ENCODE measurements at regions not wholly inside any gene's neighbourhood (a gene's known extent, or its start where the extent isn't known, plus 50 kb on each side); places are given as distances from the start of the nearest gene placed in this dataset.

DNA sequence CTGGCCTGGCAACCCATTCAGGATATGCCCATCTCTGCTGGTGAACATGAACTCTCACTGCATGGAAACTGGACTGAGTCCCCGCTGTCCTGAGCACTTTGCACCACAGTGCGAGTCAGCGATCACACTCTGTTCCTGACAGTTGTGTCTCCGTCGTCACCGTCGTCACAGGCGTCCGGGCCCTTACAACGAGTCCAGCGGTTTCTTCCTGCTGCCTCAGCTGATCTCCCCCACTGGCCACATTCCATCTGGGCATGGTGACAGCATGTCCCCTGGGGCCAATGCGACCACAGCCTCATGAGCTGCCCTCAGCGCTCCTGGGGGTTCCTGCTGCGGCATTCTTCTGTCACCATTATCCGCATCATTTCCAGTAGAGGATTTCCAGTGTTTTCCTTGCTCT, 76.8 kb upstream of the KLF6 start:
- ChIA-PET CTCF (interaction anchor here (1.5 kb wide), 2 partner anchors 10 to 13 kb away, joined by 3 read pairs; no protein-coding TSS in a partner anchor), POLR2A (interaction anchor here (0.7 kb wide), 1 partner anchor 35 kb away, joined by 3 read pairs; no protein-coding TSS in a partner anchor)
- no peaks in the 10 kb centered on the region for H3K36me3 ChIP-seq (ENCODE audit: control insufficient read depth in 2 of 2, extremely low read depth in 1 of 2, insufficient read depth in 2 of 2, low read length in 2 of 2)
- no peaks in the 10 kb centered on the region for H4K20me1 ChIP-seq (replicated peaks; ENCODE audit: control insufficient read depth, extremely low read depth, insufficient read depth, low read length)
- dilution Hi-C loops (cut with MboI; ENCODE audit: extremely low pct_ligation_motif_present, low sequenced_read_pairs): no loop called here
- H3K27ac ChIP-seq (ENCODE audit: insufficient read depth, low read depth, low read length): peak overlapping the region; percentile 97
- no peak overlapping the region for H3K4me3 ChIP-seq (replicated peaks in 1 of 3; ENCODE audit: insufficient read depth in 1 of 3, low read depth in 1 of 3, low read length in 3 of 3)
- H3K79me2 ChIP-seq (ENCODE audit: control insufficient read depth, insufficient read depth, low read length): no peaks in the 10 kb centered on the region
- H3K4me1 ChIP-seq (ENCODE audit: control insufficient read depth, extremely low read depth, insufficient read depth, low read length): peaks cover 10% of the 10 kb centered on the region
- H3K4me2 ChIP-seq (ENCODE audit: insufficient read depth, low read length): no peak overlapping the region
- FAIRE-seq (no peak), DNase-seq (ENCODE audit: low read depth, low spot score) (no peak)
- TF ChIP-seq, protein P1, sequence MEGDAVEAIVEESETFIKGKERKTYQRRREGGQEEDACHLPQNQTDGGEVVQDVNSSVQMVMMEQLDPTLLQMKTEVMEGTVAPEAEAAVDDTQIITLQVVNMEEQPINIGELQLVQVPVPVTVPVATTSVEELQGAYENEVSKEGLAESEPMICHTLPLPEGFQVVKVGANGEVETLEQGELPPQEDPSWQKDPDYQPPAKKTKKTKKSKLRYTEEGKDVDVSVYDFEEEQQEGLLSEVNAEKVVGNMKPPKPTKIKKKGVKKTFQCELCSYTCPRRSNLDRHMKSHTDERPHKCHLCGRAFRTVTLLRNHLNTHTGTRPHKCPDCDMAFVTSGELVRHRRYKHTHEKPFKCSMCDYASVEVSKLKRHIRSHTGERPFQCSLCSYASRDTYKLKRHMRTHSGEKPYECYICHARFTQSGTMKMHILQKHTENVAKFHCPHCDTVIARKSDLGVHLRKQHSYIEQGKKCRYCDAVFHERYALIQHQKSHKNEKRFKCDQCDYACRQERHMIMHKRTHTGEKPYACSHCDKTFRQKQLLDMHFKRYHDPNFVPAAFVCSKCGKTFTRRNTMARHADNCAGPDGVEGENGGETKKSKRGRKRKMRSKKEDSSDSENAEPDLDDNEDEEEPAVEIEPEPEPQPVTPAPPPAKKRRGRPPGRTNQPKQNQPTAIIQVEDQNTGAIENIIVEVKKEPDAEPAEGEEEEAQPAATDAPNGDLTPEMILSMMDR (IDR thresholded peaks at IDR 0.05; ENCODE audit: extremely low read depth in 1 of 2, insufficient read depth in 1 of 2, low read depth in 1 of 2, low read length in 2 of 2): no peak
- TF ChIP-seq JUN (IDR thresholded peaks at IDR 0.05; ENCODE audit: borderline replicate concordance, insufficient read depth, insufficient read length, low read depth) (no peak), MYC (IDR thresholded peaks at IDR 0.05; ENCODE audit: low read depth, low read length) (no peak), EZH2 (IDR thresholded peaks at IDR 0.05; ENCODE audit: borderline replicate concordance, low read depth, low read length, severe bottlenecking) (no peak), GATA2 (IDR thresholded peaks at IDR 0.05; ENCODE audit: insufficient read depth, insufficient read length, low read depth, low read length) (no peak), POLR2AphosphoS5 (IDR thresholded peaks at IDR 0.05; ENCODE audit: insufficient read depth, low read depth, low read length) (no peak), FOS (IDR thresholded peaks at IDR 0.05; ENCODE audit: borderline replicate concordance, insufficient read depth, low read length) (no peak), MAX (IDR thresholded peaks at IDR 0.05; ENCODE audit: insufficient read depth, insufficient read length) (no peak), POLR2A (IDR thresholded peaks at IDR 0.05; ENCODE audit: low read depth, low read length) (no peak)
- no peaks in the 10 kb centered on the region for H3K27me3 ChIP-seq (ENCODE audit: control insufficient read depth in 2 of 2, insufficient read depth in 2 of 2, low read length in 2 of 2)
- intact Hi-C loops (cut with micrococcal nuclease): loop anchor here (1.0 to 2.0 kb wide), 2 partner anchors 9 to 25 kb away; no protein-coding TSS in a partner anchor
- H3K9ac ChIP-seq (replicated peaks; ENCODE audit: extremely low read depth, insufficient read depth, low read length): no peak overlapping the region
- H2AFZ ChIP-seq (ENCODE audit: low read depth, low read length): no peak overlapping the region
- H3K9me3 ChIP-seq (replicated peaks; ENCODE audit: control insufficient read depth, insufficient read depth, low read length): no peaks in the 10 kb centered on the region
- no peaks in the 10 kb centered on the region for H3K9me1 ChIP-seq (replicated peaks; ENCODE audit: control insufficient read depth, extremely low read depth, insufficient read depth, low read length)
- BruUV-seq (replicated peaks): no TSS peak
